EH (cell line): ENCODE measurements at regions not wholly inside any gene's neighbourhood (a gene's known extent, or its start where the extent isn't known, plus 50 kb on each side); places are given as distances from the start of the nearest gene placed in this dataset.
"Not testable (repeated sequence)": the region's sequence is repeated elsewhere in the genome, so short reads cannot be mapped to it uniquely, and the experiment has no call there.

ENCODE experiments used
- DNase-seq: peaks from one replicate; pipeline ENCODE4 v3.0.0-alpha.2; 2015; ENCODE audit warnings: low read depth

DNA sequence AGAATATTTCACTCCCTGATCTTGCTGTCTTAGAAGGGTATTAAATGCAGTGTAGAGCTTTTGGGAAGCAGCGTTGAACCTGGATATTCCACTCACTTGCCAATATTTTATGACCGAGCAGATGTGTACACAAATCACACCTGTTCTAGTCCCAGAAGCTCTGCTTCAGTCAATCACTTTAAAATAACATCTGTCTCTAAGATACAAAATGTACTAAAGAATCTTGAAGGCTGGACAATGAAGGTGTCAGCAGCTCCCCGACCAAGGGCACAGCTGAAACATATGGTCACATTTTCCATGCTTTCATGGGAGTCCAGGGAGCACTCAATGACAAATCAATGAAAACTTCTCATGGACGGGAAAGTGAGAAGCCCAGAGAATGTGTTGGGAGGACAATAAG is 668.3 kb downstream of the PRIM2 start:
- DNase-seq: not testable (repeated sequence)

DNA sequence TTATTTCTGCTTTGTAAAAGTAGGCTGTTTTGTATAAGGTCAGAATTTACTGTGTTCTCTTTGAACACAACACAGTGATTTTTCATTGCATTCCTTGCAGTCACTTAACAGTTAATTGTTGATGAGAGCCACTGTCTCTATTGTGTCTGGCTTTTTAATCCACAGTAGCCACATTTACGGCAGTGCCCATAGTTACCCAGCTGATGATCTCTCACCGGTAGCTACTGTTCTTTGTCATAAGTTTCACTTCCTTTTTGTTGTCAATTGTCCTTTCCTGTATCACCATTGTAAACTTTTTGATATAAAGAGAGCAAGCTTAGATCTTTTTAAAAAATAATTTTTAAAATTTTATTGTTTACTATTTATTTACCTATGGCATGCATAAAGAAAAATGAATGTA is 669.2 kb downstream of the PRIM2 start:
- not testable (repeated sequence) for DNase-seq

DNA sequence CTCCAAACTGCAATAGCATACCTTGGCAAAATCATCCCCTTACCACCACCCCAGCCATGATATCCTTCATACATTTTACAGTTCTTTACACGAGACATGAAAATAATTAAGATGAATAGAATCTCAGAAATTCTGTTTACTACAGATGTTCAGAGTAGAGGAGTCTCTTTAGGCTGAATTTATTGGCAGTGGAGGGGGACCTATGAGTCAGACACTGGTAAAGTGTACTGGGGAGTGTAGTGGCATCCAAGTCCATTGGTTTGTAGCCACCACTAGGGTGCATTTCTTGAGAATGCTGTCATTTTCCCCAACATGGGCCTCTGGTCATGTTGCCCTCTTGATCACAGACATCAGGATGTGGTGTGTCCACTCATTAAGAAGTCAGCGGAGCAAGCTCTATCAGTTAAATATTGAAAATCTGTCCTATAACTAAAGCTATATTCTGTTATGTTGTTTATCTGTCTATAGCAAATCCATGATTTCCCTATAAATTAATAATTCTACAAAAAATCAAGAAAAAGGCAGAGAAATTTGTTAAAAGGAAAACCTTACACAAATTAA is 672.2 kb downstream of the PRIM2 start:
- peak; percentile 0 for DNase-seq

DNA sequence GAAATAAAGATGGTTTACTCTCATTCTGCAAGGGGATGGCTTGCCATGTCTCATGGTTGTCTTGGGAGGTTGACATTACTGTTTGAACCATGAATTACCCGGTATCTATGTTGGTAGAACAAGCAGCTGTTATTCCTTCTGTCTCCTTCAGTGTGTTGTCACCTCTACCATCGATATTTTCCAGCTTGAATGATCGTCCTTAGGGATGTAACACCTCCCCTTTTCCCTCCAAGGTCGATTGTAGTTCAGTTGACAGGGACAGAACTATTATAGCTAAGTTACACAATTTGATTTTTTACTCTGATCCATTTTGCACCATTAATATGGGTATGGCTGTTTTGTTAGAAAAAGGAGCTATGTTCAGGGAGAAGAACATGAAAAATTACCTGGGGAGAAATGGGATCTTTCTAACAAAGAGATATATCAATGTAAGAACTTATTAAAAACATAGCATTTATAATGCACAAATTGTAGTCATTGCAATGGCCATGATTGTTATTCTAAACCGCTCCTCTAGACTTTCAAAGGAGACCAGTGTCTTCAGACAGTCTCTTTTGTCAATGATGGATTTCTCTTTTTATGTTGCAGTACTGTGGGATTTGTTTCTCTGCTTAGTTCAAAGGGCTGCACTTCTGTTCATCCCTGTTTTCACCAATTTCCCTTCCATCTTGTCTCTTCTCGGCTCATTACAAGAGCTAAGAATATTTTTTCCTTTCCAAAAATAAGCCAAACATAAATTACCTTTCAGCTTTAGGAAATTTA is 681.6 kb downstream of the PRIM2 start:
- DNase-seq: not testable (repeated sequence)

DNA sequence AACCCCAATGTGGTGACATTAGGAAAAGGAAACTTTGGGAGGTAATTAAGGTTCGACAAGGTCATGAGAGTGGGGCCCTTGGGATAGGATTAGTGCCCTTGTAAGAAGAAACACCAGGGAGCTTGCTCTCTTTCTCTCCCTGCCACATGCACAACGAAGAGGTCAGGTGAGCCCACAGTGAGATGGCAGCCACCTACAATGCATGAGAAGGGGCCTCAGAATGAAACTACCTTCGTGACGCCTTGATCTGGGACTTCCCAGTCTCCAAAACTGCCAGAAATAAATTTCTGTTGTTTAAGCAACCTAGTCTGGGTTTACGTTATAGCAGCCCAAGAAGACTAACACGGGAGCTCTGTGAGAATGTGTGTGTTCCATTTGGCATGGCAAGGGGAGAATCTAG is 682.8 kb downstream of the PRIM2 start:
- not testable (repeated sequence) for DNase-seq

DNA sequence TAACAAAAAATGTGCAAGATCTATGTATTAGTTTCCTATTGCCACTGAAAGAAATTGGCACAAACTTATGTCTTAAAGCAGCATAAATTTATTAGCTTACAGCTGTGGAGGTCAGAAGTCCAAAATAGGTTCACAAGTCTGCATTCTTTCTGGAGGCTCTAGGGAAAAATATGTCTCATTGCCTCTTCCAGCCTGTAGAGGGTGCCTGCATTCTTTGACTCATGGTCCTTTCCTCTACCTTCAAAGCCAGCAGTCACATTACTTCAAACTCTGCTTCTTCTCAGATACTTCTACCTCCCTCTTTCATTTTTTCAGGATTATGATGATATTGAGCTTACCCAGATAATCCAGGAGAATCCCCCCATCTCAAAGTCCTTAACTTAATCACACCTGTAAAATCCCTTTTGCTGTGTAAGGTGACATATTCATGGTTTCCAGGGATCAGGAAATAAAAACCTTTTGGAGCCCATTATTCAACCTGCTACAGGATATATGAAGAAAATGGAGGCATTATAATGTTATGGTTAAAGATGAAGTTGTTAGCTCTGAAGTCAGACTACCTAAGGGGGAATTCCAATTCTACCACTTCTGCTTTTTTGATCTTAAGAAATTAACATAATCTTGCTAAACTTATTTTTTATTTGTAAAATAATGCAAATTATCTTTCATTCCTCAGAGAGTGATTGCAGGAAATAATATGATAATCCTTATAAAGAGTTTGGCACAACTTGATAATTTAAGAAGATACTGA is 686.2 kb downstream of the PRIM2 start:
- peak; percentile 14 for DNase-seq

DNA sequence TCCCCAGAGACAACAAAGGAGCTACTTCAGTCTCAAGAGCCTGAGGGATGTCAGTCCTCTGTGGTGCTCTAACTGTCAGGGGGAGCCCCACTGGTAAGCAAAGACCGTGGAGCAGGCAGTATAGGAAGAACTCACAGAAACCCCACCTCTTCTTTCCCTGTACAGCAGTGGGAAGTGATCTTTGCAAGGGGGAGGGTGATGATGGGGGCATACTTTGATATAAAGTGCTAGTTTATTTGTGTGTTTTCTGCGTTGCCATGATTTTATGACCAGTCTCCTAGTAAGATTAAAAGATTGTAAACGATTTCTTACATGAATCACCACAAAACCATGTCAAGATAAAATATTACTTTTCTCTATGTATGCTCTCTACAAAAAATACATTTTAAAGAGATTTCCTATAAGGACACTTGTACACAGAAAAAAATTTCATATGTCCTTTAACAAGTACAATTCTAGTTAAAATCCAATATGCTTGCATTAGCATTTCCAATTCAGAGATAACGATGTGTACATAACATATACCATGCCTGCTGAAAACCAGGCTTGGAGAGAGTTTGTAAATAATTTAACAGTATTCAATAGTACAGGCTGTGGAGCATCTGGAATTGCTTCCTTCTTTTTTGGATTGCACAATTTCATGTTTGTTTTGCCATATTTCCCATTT is 690.0 kb downstream of the PRIM2 start:
- peak; percentile 1 for DNase-seq

DNA sequence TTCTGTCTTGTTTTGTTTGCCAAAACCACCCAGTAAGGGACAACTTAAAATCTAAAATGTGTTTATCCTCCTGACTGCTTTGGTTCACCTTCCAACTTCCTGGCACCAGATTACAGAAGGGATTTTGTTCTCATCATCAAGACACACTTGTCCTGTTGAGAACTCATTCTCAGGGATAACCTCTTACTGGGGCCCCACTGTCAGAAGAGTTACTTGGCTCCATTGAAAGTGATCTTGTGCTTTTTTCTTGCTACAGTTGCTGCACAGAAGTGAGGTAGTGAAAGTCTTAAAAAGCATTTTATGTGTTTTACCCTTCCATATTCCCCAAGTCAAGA is 690.5 kb downstream of the PRIM2 start:
- DNase-seq: not testable (repeated sequence)

DNA sequence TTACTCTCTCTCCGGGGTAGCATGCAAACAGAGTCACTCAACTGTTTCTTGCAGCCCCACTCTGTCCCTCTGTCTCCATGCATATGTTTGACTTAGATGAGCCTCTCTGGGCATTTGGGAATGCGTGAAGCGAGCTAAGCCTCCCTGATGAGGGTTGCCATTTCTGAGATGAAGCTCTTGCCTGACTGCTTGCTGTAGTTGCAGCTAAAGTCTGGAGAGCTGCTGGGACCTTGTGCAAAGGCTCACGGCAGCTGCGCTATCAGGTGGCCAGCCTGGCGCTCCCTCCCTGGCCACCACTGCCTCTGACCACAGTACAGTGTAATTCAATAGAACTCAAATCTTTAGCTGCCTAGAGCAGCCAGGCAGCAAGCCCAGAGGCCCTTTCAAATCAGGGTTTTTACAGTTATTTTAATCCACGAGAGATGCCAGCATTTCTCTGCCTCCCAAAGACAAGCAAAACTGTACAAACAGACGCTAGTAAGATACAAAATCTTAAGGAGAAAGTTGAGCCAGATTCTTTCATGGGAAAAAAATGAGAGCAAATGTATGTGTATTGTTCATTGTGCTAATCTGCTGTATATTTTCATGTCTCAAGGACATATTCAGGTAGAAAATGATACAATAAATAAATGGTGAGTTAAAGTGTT is 694.6 kb downstream of the PRIM2 start:
- DNase-seq: not testable (repeated sequence)

DNA sequence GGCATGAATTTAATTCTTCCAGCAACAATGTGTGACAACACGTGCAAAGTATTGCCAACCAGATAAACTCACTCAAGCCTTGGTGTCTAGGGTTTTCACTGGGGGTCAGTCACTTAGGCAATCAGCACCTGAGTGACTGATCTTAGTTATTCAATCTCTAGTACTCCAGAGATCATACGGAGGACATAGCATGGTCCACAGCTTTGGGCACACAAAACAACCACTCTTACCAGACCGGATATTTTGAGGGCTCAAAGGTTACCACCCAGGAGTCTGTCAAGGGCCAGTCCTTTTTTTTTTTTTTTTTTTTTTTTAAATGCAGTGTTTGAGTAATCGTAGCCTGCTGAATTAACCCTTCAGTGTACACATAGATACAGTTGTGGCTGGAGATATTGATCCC is 699.2 kb downstream of the PRIM2 start:
- not testable (repeated sequence) for DNase-seq

DNA sequence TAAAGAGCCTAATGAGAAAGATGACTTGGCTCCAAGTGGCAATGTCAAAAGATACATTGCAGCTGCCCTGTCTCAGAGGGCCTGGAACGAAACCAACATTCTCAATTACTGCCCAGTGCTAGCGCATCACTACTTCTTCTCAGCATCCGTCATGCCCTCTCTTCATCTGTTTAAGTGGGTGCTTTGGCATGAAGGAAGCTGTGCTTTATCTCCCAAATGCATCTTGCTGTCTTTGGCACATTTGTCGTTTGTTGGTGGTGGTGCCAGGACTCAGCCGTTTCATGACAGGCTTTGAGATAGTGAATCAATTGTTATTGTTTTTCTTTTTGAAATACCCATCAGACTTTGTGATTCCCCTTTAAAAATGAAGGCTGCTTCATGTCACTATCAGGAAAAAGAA is 710.8 kb downstream of the PRIM2 start:
- DNase-seq: not testable (repeated sequence)

DNA sequence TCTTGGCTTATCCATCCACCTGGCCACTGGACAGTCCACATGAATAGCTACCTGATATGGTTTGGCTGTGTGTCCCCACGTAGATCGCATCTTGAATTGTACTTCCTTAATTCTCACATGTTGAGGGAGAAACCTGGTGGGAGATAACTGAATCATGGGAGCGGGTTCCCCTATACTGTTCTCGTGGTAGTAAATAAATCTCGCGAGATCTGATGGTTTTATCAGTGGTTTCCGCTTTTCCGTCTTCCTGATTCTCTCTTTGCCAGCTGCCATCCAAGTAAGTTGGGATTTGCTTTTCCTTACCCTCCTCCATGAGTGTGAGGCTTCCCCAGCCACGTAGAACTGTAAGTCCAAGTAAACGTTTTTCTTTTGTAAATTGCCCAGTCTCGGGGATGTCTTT is 720.8 kb downstream of the PRIM2 start:
- not testable (repeated sequence) for DNase-seq

DNA sequence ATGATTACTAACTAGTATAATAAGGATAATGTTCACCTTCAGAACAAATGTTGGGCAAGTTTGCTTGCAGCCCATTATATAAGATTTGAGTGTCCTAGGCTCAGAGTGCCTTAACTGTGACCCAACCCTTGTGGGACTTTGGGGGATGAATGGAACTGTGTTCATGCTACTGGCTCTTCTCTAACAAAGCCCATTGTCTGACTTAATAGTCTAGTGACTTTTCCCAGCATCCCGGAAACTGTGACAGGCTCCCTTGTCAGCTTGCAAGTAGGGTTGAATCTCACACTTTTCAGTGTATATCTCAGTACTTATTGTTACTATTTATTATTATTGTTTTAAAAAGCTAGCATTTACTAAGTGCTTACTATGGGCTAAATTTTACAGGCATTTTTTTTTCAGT is 729.2 kb downstream of the PRIM2 start:
- DNase-seq: not testable (repeated sequence)

DNA sequence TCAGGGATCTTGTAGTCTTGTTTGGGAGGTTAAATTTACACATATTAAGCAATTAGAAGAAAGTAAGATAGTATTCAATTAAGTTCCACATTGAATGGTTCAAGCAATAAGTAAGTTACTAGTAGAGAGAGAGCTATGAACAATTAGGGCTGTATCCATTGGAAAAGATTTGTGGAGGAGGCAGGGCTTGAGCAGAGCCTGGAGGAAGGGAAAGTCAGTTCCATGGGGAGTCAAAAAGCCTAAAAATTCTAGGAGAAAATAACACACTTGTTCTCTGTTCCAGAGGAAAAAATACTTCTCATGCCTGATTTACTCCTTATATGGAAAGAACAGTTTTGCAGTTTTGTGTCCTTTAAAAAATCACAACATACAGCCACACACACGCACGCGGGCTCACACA is 730.0 kb downstream of the PRIM2 start:
- DNase-seq: not testable (repeated sequence)

DNA sequence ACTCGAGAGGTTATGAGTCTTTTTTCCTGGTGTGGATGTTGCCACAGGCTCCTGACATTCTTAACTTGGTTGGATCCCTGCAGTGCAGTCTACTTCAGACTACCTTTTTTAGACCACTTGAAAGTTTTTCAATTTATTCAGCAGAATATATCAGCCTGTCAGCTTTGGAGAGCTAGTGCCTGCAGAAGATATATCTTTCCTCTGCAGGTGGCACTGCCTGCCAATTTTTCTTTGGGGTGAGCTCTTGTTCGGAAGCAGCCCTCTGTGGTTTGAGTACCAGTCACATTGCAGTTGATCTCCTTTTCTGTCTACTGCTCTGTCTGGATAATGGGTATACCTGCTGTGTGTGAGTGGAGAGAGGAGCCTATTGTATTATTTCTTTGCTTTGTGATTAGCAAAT is 730.4 kb downstream of the PRIM2 start:
- not testable (repeated sequence) for DNase-seq

DNA sequence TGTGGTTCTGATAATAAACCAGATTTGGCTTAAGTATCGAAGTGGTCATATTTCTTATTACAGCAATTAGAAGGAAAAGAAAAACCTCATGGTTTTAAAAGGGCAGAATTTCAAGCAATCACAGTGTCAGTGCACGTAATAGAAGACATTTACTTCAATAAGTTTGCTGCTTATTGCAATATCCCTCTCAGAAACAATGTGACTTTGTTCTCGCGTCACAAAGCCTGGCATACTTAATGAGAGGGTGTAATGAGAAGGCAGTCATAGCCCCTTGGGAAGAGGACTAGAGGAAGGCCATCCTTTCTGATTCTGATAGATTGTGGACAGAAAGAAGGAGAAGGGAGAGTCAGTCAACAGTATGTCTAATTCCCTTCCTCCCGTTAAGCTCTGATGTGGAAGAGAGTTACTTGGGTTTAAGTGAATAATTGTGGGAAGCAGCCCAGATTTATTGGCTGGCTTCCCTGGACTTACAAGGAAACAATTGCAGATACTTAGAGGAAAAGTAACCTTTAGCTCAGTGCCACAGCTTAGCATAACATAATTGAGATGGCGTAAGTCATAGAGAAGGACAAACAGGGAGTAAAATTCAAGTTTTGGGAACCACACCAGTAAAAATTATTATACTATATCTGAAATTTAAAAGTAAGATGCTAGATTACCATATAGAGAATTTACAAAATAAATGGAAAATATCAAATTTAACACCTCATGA is 738.2 kb downstream of the PRIM2 start:
- not testable (repeated sequence) for DNase-seq

DNA sequence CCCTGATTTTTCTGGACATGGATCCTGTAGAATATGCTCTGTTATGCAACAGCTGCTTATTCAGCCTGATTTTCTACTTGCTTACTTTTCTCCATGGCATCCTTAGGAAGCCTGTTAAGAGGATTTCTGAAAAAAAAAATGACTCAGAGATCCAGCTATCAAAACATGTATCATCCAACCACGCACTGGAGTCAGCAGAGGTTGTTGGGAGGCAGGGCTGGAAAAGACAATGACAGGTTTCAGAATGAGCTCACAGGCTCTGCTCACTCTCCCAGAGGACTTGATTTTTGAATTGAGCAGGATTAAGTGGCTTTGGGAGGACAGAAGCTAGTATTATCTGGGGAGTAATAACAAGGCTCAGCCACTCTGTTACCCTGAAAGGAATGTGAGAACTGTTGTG is 742.3 kb downstream of the PRIM2 start:
- peak; percentile 31 for DNase-seq

DNA sequence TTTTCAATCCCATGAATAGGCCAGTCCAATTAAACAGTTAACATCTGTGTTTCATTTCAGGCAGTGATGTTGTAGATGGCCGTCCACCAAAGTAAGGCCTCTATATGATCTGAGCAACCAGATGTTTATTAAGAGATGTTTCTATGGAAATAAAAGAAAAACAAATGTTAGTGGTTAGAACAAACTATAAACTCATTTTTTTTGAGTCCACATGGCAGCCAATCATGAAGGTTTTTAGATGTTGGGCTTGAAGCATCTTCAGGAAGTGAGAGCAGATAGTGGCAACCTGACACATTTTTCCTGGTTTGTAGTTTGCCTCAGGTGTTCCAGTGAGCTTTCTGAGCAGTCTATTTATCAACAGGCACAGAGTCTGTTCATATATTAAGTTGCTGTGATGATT is 746.1 kb downstream of the PRIM2 start:
- not testable (repeated sequence) for DNase-seq

DNA sequence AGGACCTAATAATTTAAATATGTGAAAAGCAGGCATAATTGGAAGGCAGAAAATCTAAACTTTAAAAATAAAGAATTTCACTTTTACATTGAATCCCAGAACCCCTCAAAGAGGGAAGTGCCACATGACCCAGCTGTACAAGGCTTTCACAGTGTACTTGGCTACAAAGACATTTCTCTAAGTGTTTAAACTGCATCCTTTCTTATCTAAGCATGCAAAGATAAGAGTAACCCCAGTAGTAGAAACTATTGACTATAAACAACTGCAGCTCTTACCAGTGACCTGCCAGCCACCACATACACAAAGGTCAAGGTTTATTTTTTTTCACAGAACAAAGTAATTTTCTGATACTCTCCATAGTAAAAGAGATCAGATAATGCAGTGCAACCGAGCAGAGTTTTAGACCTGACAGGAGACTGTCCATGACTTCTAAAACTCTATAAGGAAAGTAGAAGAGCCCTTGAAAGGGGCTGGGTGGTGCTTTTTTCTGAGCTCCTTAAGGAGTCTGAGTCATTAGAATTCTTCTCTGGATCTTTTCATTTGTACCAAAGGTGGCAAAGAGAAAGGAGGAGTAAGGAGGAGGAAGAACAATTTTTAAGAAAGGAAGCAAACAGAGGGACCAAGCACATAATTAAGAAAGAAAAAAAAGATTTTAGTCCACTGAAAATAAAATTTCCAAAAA is 750.6 kb downstream of the PRIM2 start:
- not testable (repeated sequence) for DNase-seq

DNA sequence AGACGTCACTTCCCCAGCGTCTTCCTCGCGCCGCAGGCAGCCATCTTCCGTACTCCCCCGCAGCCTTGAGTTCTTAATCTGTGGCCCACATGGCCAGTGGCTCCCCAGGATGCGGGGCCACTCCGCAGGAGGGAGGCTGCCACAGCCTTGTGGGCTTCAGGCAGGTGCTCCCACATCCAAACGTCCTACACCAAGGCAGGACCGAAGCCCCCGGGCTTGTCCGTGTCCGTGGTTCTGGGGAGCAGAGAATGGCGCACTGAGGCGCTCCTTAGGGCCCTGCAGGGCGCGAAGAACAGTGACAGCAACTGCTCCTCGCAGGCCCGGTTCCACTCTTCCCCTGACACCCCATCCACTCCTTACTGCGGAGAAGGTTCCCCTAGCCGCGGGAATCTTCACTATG is 755.8 kb downstream of the PRIM2 start:
- DNase-seq: no peak

DNA sequence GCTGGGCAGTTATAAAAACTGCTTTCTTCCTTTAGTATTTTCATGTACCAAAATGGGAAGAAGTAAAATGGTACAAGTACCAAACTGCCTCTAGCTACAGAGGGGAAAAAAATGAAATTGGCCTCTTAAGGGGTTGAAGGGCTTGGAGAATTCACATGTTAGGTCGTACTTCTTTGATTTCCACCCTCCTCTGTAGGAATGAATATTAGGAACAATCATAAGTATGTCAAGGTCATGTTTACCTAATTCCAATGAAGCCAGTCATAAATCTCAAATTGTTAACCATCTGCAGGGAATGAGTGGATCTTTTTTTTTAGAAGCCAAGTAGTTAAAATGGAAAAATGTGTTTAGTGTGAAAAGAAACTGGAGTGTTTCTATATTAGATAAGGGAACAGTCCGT is 772.6 kb downstream of the PRIM2 start:
- DNase-seq: not testable (repeated sequence)
